HG03460 (cell line): ENCODE measurements at regions not wholly inside any gene's neighbourhood (a gene's known extent, or its start where the extent isn't known, plus 50 kb on each side); places are given as distances from the start of the nearest gene placed in this dataset.

Experiments used
- ATAC-seq: cut with Tn5 transposase; IDR thresholded peaks from one replicate; pipeline ENCODE4 v1.9.1; 2021; ENCODE audit not compliant: unreplicated experiment

- no peak for ATAC-seq
Measured at GRCh38 chr5:53359916-53360517, 120.4 kb upstream of the FST start.

- ATAC-seq = no peak
Measured at GRCh38 chr5:53360811-53361210, 119.6 kb upstream of the FST start.

GRCh38 chr5:53361708-53362107 is 118.7 kb upstream of the FST start:
- ATAC-seq = no peak

- no peak for ATAC-seq
Measured at GRCh38 chr5:53362521-53362941, 117.9 kb upstream of the FST start.

GRCh38 chr5:53364061-53364460 is 116.4 kb upstream of the FST start:
- no peak for ATAC-seq

- ATAC-seq = no peak
Measured at GRCh38 chr5:53366245-53366644, 114.2 kb upstream of the FST start.

GRCh38 chr5:53367727-53368126 is 112.7 kb upstream of the FST start:
- ATAC-seq = no peak

- ATAC-seq = no peak
Measured at GRCh38 chr5:53368516-53368915, 111.9 kb upstream of the FST start.

- ATAC-seq = no peak
Measured at GRCh38 chr5:53368966-53369605, 111.3 kb upstream of the FST start.

GRCh38 chr5:53369681-53370080 is 110.7 kb upstream of the FST start:
- ATAC-seq = no peak

- no peak for ATAC-seq
Measured at GRCh38 chr5:53373451-53374158, 106.8 kb upstream of the FST start.

GRCh38 chr5:53376853-53377252 is 103.6 kb upstream of the FST start:
- no peak for ATAC-seq

GRCh38 chr5:53378190-53378589 is 102.2 kb upstream of the FST start:
- ATAC-seq = no peak

- ATAC-seq = no peak
Measured at GRCh38 chr5:53378590-53379247, 101.7 kb upstream of the FST start.

GRCh38 chr5:53386341-53386740 is 94.1 kb upstream of the FST start:
- ATAC-seq = no peak

GRCh38 chr5:53389093-53389492 is 91.3 kb upstream of the FST start:
- ATAC-seq = no peak

GRCh38 chr5:53392073-53392472 is 88.4 kb upstream of the FST start:
- no peak for ATAC-seq

- no peak for ATAC-seq
Measured at GRCh38 chr5:53394808-53395207, 85.6 kb upstream of the FST start.

- ATAC-seq = no peak
Measured at GRCh38 chr5:53397141-53397757, 83.2 kb upstream of the FST start.

- no peak for ATAC-seq
Measured at GRCh38 chr5:53397845-53398244, 82.6 kb upstream of the FST start.

GRCh38 chr5:53399926-53400697 is 80.3 kb upstream of the FST start:
- no peak for ATAC-seq
